Activated naive CD8-positive, alpha-beta T cell treated with anti-CD3 and anti-CD28 coated beads, Interleukin-2, amount 50 U/mL, for 24 hours (primary cell): ENCODE measurements at regions not wholly inside any gene's neighbourhood (a gene's known extent, or its start where the extent isn't known, plus 50 kb on each side); places are given as distances from the start of the nearest gene placed in this dataset.
"Not testable (repeated sequence)": the region's sequence is repeated elsewhere in the genome, so short reads cannot be mapped to it uniquely, and the experiment has no call there.

Experiments
- ATAC-seq: fragments of 150-1000 bp; cut with Tn5 transposase; one replicate; pipeline ENCODE4 v1.10.0; 2021
- DNase-seq: peaks from one replicate; pipeline ENCODE4 v3.0.0; 2021
- H3K27ac Mint-ChIP-seq: one replicate; pipeline ENCODE4 v1.8.0; 2021; ENCODE audit warnings: mild to moderate bottlenecking, mixed read lengths
- H3K27me3 Mint-ChIP-seq: one replicate; pipeline ENCODE4 v1.8.0; 2021; ENCODE audit warnings: mixed read lengths
- H3K36me3 Mint-ChIP-seq: one replicate; pipeline ENCODE4 v1.8.0; 2021; ENCODE audit warnings: low read depth, mixed read lengths
- H3K4me1 Mint-ChIP-seq: one replicate; pipeline ENCODE4 v1.8.0; 2021; ENCODE audit warnings: mixed read lengths
- H3K4me3 Mint-ChIP-seq: one replicate; pipeline ENCODE4 v1.8.0; 2021; ENCODE audit warnings: mild to moderate bottlenecking, moderate library complexity, mixed read lengths
- H3K9me3 Mint-ChIP-seq: one replicate; pipeline ENCODE4 v1.8.0; 2021; ENCODE audit warnings: mixed read lengths

GRCh38 chr12:24678436-24678835 lies 270.5 kb downstream of the BCAT1 start:
- Mint-ChIP-seq H3K27me3 (no peaks in the 10 kb centered on the region), H3K4me3 (no peak overlapping the region), H3K27ac (no peak overlapping the region), H3K4me1 (no peaks in the 10 kb centered on the region), H3K36me3 (no peaks in the 10 kb centered on the region), H3K9me3 (no peaks in the 10 kb centered on the region)
- ATAC-seq (no peak), DNase-seq (no peak)

- H3K9me3 Mint-ChIP-seq: no peaks in the 10 kb centered on the region
- no peaks in the 10 kb centered on the region for H3K4me1 Mint-ChIP-seq
- no peaks in the 10 kb centered on the region for H3K27me3 Mint-ChIP-seq
- no peaks in the 10 kb centered on the region for H3K36me3 Mint-ChIP-seq
- DNase-seq (no peak), ATAC-seq (no peak)
- no peak overlapping the region for H3K27ac Mint-ChIP-seq
- H3K4me3 Mint-ChIP-seq: no peak overlapping the region
Observed at GRCh38 chr12:24668563-24668962, 280.3 kb downstream of the BCAT1 start.

- H3K4me1 Mint-ChIP-seq: no peaks in the 10 kb centered on the region
- H3K27me3 Mint-ChIP-seq: no peaks in the 10 kb centered on the region
- ATAC-seq (no peak), DNase-seq (no peak)
- H3K9me3 Mint-ChIP-seq: no peaks in the 10 kb centered on the region
- H3K27ac Mint-ChIP-seq: no peak overlapping the region
- H3K4me3 Mint-ChIP-seq: no peak overlapping the region
- H3K36me3 Mint-ChIP-seq: no peaks in the 10 kb centered on the region
Observed at GRCh38 chr12:24664161-24664880, 284.6 kb downstream of the BCAT1 start.

GRCh38 chr12:24661657-24662096 lies 287.2 kb downstream of the BCAT1 start:
- no peaks in the 10 kb centered on the region for H3K4me1 Mint-ChIP-seq
- DNase-seq (no peak), ATAC-seq (no peak)
- no peak overlapping the region for H3K4me3 Mint-ChIP-seq
- H3K27ac Mint-ChIP-seq: no peak overlapping the region
- no peaks in the 10 kb centered on the region for H3K36me3 Mint-ChIP-seq
- peaks cover 3% of the 10 kb centered on the region for H3K27me3 Mint-ChIP-seq
- H3K9me3 Mint-ChIP-seq: no peaks in the 10 kb centered on the region

- Mint-ChIP-seq H3K4me1 (no peaks in the 10 kb centered on the region), H3K27ac (no peak overlapping the region), H3K36me3 (no peaks in the 10 kb centered on the region), H3K4me3 (no peak overlapping the region), H3K9me3 (no peaks in the 10 kb centered on the region), H3K27me3 (peaks cover 3% of the 10 kb centered on the region)
- no peak for ATAC-seq
- DNase-seq: no peak
Observed at GRCh38 chr12:24659016-24659415, 289.9 kb downstream of the BCAT1 start.

- H3K9me3 Mint-ChIP-seq, H3K4me1 Mint-ChIP-seq, H3K27ac Mint-ChIP-seq, H3K4me3 Mint-ChIP-seq, DNase-seq, H3K27me3 Mint-ChIP-seq, H3K36me3 Mint-ChIP-seq, ATAC-seq: not testable (repeated sequence)
Observed at GRCh38 chr12:24654344-24654743, 294.6 kb downstream of the BCAT1 start.

GRCh38 chr12:24649634-24650033 lies 299.3 kb downstream of the BCAT1 start:
- no peak for ATAC-seq

GRCh38 chr12:24649209-24649608 lies 299.7 kb downstream of the BCAT1 start:
- Mint-ChIP-seq H3K27me3 (no peaks in the 10 kb centered on the region), H3K27ac (no peak overlapping the region), H3K4me1 (no peaks in the 10 kb centered on the region), H3K9me3 (peaks cover 7% of the 10 kb centered on the region), H3K36me3 (no peaks in the 10 kb centered on the region), H3K4me3 (no peak overlapping the region)
- DNase-seq (no peak), ATAC-seq (no peak)

More at GRCh38 chr12:24649634-24650033, 299.3 kb downstream of the BCAT1 start:
- Mint-ChIP-seq H3K27ac (no peak overlapping the region), H3K4me3 (no peak overlapping the region), H3K4me1 (no peaks in the 10 kb centered on the region), H3K9me3 (peaks cover 7% of the 10 kb centered on the region), H3K27me3 (no peaks in the 10 kb centered on the region), H3K36me3 (no peaks in the 10 kb centered on the region)
- no peak for DNase-seq

GRCh38 chr12:24645254-24645653 lies 303.6 kb downstream of the BCAT1 start:
- no peaks in the 10 kb centered on the region for H3K36me3 Mint-ChIP-seq
- DNase-seq (no peak), ATAC-seq (no peak)
- no peak overlapping the region for H3K4me3 Mint-ChIP-seq
- H3K4me1 Mint-ChIP-seq: no peaks in the 10 kb centered on the region
- H3K27ac Mint-ChIP-seq: no peak overlapping the region
- H3K27me3 Mint-ChIP-seq: no peaks in the 10 kb centered on the region
- H3K9me3 Mint-ChIP-seq: peaks cover 6% of the 10 kb centered on the region

GRCh38 chr12:24643120-24644119 lies 305.5 kb downstream of the BCAT1 start:
- Mint-ChIP-seq H3K9me3 (peaks cover 6% of the 10 kb centered on the region), H3K4me1 (no peaks in the 10 kb centered on the region), H3K4me3 (no peak overlapping the region), H3K27ac (no peak overlapping the region), H3K27me3 (no peaks in the 10 kb centered on the region), H3K36me3 (no peaks in the 10 kb centered on the region)
- ATAC-seq: no peak
- DNase-seq: no peak

- ATAC-seq (no peak), DNase-seq (no peak)
- Mint-ChIP-seq H3K4me3 (no peak overlapping the region), H3K27me3 (peaks cover 2% of the 10 kb centered on the region), H3K27ac (no peak overlapping the region), H3K4me1 (no peaks in the 10 kb centered on the region), H3K36me3 (no peaks in the 10 kb centered on the region), H3K9me3 (peaks cover 6% of the 10 kb centered on the region)
Observed at GRCh38 chr12:24639641-24640040, 309.3 kb downstream of the BCAT1 start.

- Mint-ChIP-seq H3K36me3 (no peaks in the 10 kb centered on the region), H3K27me3 (no peaks in the 10 kb centered on the region), H3K27ac (no peak overlapping the region), H3K4me3 (no peak overlapping the region), H3K4me1 (no peaks in the 10 kb centered on the region), H3K9me3 (peaks cover 6% of the 10 kb centered on the region)
- no peak for ATAC-seq
- DNase-seq: no peak
Observed at GRCh38 chr12:24632466-24632865, 316.4 kb downstream of the BCAT1 start.

- Mint-ChIP-seq H3K27me3 (no peaks in the 10 kb centered on the region), H3K4me1 (no peaks in the 10 kb centered on the region), H3K9me3 (peaks cover 6% of the 10 kb centered on the region), H3K4me3 (no peak overlapping the region), H3K27ac (no peak overlapping the region), H3K36me3 (no peaks in the 10 kb centered on the region)
- no peak for ATAC-seq
- DNase-seq: no peak
Observed at GRCh38 chr12:24631676-24632426, 317.1 kb downstream of the BCAT1 start.

- H3K27ac Mint-ChIP-seq: no peak overlapping the region
- ATAC-seq (no peak), DNase-seq (no peak)
- H3K4me1 Mint-ChIP-seq: no peaks in the 10 kb centered on the region
- H3K4me3 Mint-ChIP-seq: no peak overlapping the region
- no peaks in the 10 kb centered on the region for H3K36me3 Mint-ChIP-seq
- H3K9me3 Mint-ChIP-seq: peaks cover 6% of the 10 kb centered on the region
- no peaks in the 10 kb centered on the region for H3K27me3 Mint-ChIP-seq
Observed at GRCh38 chr12:24630856-24631255, 318.0 kb downstream of the BCAT1 start.
